Stimulated activated naive B cell treated with anti-CD40 and anti-IgM and Interleukin-4, amounts not matched to agents 10 μg/mL and 1 μg/mL and 100 μg/mL, for 72 hours (primary cell): ENCODE measurements at regions not wholly inside any gene's neighbourhood (a gene's known extent, or its start where the extent isn't known, plus 50 kb on each side); places are given as distances from the start of the nearest gene placed in this dataset.
"Not testable (repeated sequence)": the region's sequence is repeated elsewhere in the genome, so short reads cannot be mapped to it uniquely, and the experiment has no call there.

ENCODE experiments used
- ATAC-seq, 2 donors: fragments of 150-1000 bp; cut with Tn5 transposase; replicated peaks; 2 replicates each; pipeline ENCODE4 v1.10.0; 2021; ENCODE audit warnings: moderate library complexity in 1 of 2
- DNase-seq: peaks from one replicate; pipeline ENCODE4 v3.0.0; 2021
- H3K27ac Mint-ChIP-seq: one replicate; pipeline ENCODE4 v1.8.0; 2022; ENCODE audit warnings: mild to moderate bottlenecking, mixed read lengths
- H3K27me3 Mint-ChIP-seq, 2 donors: one replicate each; pipeline ENCODE4 v1.8.0; 2022; ENCODE audit warnings: mixed read lengths in 2 of 2
- H3K36me3 Mint-ChIP-seq, 2 donors: one replicate each; pipeline ENCODE4 v1.8.0; 2022; ENCODE audit warnings: mixed read lengths in 2 of 2, mild to moderate bottlenecking in 1 of 2
- H3K4me1 Mint-ChIP-seq, 2 donors: one replicate each; pipeline ENCODE4 v1.8.0; 2022; ENCODE audit warnings: mixed read lengths in 2 of 2, mild to moderate bottlenecking in 1 of 2
- H3K4me3 Mint-ChIP-seq, 2 donors: one replicate each; pipeline ENCODE4 v1.8.0; 2022; ENCODE audit warnings: mild to moderate bottlenecking in 2 of 2, mixed read lengths in 2 of 2, moderate library complexity in 1 of 2
- H3K9me3 Mint-ChIP-seq, 2 donors: one replicate each; pipeline ENCODE4 v1.8.0; 2022; ENCODE audit warnings: mixed read lengths in 2 of 2, mild to moderate bottlenecking in 1 of 2

DNA sequence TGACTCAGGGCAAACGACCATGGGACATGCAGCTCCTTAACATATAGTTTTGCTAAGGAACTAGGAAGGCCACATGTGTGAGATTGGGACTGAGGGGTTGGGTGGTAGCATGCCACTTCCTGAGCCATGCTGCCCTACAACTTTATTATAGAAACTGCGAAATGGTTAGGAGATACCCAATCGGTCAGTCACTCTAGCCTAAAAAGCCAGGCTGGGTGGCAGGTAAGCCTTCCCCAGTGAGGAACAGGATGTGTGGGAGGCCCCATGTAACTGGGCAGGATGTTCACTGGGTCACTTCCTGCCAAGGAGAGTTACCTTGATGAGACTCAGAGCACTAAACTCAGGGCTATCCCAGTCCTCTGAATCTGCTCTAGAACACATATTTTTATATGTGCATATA is 123.5 kb downstream of the MAP3K7 start:
- DNase-seq (no peak), ATAC-seq (peak; percentile 36 to 52)
- Mint-ChIP-seq H3K36me3 (no peaks in the 10 kb centered on the region), H3K27me3 (no peaks in the 10 kb centered on the region), H3K4me3 (no peak overlapping the region), H3K27ac (peak overlapping the region; percentile 33), H3K4me1 (peaks cover 25 to 28% of the 10 kb centered on the region in 2 donors), H3K9me3 (peaks cover 0 to 3% of the 10 kb centered on the region in 2 donors)

DNA sequence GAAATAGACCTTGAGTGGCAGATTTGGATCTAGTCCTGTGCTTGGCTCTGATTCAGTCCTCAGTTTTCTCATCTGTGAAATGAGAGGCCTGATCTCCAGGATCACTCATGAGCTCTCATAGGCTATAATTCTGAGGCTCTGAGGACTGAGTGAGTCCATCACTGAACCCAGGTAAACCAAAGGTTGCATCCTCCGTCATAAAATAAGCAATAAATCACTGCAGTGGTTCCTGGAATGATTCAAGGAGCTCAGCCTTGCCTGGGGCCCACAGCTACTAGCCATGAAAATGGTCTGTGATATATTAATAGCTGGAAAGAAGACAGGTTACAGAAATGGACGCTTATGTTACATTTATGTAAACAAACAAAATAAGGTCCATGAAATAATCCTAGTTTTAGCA is 124.8 kb downstream of the MAP3K7 start:
- Mint-ChIP-seq H3K4me3 (no peak overlapping the region), H3K4me1 (peaks cover 25 to 32% of the 10 kb centered on the region in 2 donors), H3K27ac (no peak overlapping the region), H3K36me3 (no peaks in the 10 kb centered on the region), H3K27me3 (no peaks in the 10 kb centered on the region), H3K9me3 (peaks cover 0 to 3% of the 10 kb centered on the region in 2 donors)
- DNase-seq (no peak), ATAC-seq (no peak)

DNA sequence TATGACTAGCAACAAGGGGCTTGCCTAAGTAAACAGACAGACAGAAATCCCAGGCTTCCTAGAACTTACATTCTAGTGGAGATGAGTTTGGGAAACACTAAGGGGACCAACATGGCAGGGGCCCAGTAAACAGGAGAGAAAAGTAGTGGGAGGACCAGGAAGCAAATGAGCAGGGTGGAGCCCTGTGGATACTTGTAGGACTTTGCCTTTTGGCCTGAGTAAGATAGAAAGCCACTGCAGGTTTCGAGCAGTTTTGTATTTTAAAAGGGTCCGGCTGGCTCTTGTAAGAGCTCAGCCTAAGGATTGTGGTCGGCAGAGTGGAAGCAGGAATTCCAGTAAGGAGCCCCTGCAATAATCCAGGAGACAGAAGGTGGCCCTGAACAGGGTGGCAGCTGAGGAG is 125.5 kb downstream of the MAP3K7 start:
- H3K9me3 Mint-ChIP-seq, result peaks cover 0 to 3% of the 10 kb centered on the region in 2 donors
- H3K36me3 Mint-ChIP-seq, result no peaks in the 10 kb centered on the region
- H3K27ac Mint-ChIP-seq, result no peak overlapping the region
- H3K4me3 Mint-ChIP-seq, result no peak overlapping the region
- peaks cover 25 to 32% of the 10 kb centered on the region in 2 donors for H3K4me1 Mint-ChIP-seq
- DNase-seq (no peak), ATAC-seq (no peak)
- no peaks in the 10 kb centered on the region for H3K27me3 Mint-ChIP-seq

DNA sequence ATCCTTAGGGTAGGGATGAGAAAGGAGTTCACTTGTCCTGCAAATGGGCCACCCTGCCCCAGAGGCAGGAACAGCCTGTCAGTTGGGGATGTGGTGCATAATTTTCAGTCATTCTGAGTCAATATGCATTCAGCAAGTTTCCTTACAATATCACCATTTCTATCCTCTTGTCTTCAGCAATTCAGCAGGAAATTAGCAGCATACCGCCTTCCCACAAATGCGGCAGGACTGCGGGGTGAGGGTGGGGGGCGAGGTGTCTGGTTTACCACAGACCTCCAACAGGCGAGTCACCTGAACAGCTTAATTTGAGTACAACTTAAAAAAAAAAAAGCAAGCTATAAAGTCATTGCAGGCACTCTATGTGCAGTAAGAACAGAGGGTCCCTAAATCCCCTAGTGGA is 126.8 kb downstream of the MAP3K7 start:
- ATAC-seq, result no peak
- H3K9me3 Mint-ChIP-seq, result peaks cover 0 to 3% of the 10 kb centered on the region in 2 donors
- no peak overlapping the region for H3K27ac Mint-ChIP-seq
- H3K36me3 Mint-ChIP-seq, result no peaks in the 10 kb centered on the region
- no peak for DNase-seq
- no peaks in the 10 kb centered on the region for H3K27me3 Mint-ChIP-seq
- no peak overlapping the region for H3K4me3 Mint-ChIP-seq
- H3K4me1 Mint-ChIP-seq, result peaks cover 25 to 32% of the 10 kb centered on the region in 2 donors

DNA sequence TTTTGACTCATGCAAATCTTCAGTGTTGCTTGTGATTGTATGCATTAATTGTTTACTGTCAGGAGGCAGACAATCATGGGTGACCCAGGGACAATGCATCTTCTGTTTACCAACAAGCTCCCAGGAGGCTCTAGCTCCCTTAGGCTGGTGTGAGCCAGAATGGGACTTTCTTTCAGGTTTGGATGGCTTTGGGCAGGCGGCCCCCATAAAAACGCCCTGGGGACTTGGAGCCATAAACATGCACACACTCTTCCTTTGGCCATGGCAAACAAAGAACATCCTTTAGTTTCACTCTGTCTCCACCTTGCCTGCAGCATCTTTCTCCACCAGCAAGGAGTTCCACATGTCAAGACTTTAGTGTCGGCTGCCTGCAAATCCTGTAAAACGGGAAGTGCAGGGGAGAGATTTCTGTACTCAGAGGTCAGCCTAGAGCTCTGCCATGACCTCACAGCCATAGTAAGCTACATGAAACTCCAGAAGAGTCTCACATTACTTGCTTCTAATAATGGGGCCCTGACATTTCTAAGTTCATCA is 127.6 kb downstream of the MAP3K7 start:
- H3K27ac Mint-ChIP-seq, result no peak overlapping the region
- peaks cover 0 to 3% of the 10 kb centered on the region in 2 donors for H3K9me3 Mint-ChIP-seq
- H3K36me3 Mint-ChIP-seq, result no peaks in the 10 kb centered on the region
- no peak overlapping the region for H3K4me3 Mint-ChIP-seq
- no peaks in the 10 kb centered on the region for H3K27me3 Mint-ChIP-seq
- DNase-seq (no peak), ATAC-seq (no peak)
- H3K4me1 Mint-ChIP-seq, result peaks cover 24 to 32% of the 10 kb centered on the region in 2 donors

DNA sequence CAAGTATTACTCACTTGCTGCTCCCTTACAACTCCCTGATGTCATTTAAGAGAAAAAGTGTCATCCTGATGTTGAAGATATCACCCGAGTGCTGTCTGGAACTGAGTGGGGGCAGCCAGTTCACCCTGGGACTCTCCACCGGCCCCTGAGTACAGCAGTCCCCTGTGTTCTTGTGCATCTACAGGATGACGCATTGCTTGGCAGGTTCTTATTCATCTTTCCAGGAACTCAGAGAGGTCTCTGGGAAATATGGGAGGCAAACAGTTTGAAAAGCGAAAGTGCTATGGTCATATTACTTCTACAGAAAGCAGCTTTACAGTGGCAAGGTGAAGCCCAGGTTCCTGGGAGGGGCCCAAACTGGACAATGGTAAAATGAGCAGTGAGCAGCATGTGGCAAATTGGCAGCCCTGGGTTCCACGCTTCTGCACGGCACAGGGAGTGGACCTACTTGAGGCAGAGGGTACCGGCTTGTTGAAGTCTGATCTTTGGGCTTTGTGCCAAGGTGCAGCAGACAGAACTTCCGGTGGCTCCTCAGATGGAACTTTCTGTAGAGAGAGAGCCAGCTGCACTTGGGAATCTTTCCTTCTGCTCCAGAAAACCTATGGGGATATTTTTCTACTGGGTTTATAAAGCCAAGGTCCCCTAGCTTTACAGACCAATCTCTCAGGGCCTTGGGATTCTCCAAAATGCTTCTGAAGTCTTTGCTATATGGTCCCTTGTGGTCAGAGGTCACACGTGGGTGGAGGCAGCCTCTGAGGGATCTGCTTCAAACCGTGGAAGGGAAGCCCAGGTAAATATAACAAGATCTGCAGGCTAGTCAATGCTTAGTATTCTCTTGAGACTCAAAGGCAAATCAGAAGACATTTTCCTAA is 128.3 kb downstream of the MAP3K7 start:
- H3K27me3 Mint-ChIP-seq, result no peaks in the 10 kb centered on the region
- peaks cover 0 to 3% of the 10 kb centered on the region in 2 donors for H3K9me3 Mint-ChIP-seq
- peaks cover 20 to 28% of the 10 kb centered on the region in 2 donors for H3K4me1 Mint-ChIP-seq
- H3K4me3 Mint-ChIP-seq, result no peak overlapping the region
- H3K27ac Mint-ChIP-seq, result no peak overlapping the region
- DNase-seq (no peak), ATAC-seq (peak; percentile 39 to 75)
- no peaks in the 10 kb centered on the region for H3K36me3 Mint-ChIP-seq

DNA sequence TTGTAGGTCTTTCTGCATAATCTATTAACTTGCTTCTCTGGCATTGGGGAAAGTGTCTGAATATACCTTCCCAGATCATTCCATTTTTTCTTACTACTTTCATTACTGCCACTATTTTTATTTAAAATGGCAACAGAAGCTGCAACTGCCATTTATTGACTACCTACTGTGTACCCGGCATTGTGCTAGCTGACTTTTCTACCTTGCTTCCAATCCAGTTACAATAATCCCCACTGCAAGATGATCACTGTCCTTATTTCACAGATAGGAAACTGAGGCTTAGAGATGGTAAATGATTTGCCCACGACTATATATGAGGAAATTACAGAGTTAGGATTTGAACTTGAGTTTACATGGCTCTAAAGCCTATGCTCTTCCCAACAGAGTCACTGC is 129.0 kb downstream of the MAP3K7 start:
- H3K27me3 Mint-ChIP-seq, result no peaks in the 10 kb centered on the region
- H3K9me3 Mint-ChIP-seq, result peaks cover 0 to 3% of the 10 kb centered on the region in 2 donors
- H3K27ac Mint-ChIP-seq, result no peak overlapping the region
- DNase-seq, result no peak
- no peak for ATAC-seq
- H3K36me3 Mint-ChIP-seq, result no peaks in the 10 kb centered on the region
- H3K4me3 Mint-ChIP-seq, result no peak overlapping the region
- H3K4me1 Mint-ChIP-seq, result peaks cover 17 to 22% of the 10 kb centered on the region in 2 donors

DNA sequence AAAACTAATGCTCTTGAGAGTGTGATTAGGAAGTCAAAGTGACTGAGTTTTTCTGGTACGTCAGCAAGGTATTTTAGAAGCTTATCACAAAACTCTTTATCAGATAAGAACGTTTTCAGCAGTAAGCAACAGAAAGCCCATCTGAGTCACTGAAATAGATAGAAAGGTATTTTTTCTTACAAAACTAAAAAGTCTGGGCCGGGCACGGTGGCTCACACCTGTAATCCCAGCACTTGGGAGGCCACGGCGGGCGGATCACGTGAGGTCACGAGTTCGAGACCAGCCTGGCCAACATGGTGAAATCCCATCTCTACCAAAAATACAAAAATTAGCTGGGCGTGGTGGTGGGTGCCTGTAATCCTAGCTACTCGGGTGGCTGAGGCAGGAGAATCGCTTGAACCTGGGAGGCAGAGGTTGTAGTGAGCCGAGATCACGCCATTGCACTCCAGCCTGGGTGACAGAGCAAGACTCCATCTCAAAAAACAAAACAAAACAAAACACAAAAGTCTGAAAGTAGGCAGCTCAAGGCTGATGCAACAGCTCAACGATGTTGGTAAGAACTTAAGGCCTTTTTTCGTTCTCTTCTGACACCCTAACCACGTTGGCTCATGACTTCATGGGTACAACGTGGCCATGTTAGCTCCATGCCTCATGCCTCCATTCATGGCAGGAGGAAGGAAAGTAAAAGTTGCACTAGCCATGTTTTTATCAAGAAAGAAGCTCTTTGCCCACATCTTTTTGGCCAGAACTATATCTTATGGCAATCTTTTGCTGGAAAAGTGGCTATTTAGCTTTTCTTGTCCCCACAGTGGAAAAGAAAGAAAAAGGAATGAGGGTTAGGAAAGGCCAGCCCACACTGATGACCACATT is 129.6 kb downstream of the MAP3K7 start:
- ATAC-seq, H3K9me3 Mint-ChIP-seq, H3K27me3 Mint-ChIP-seq, H3K4me3 Mint-ChIP-seq, H3K36me3 Mint-ChIP-seq, H3K27ac Mint-ChIP-seq, DNase-seq: not testable (repeated sequence)
- peaks cover 17 to 22% of the 10 kb centered on the region in 2 donors for H3K4me1 Mint-ChIP-seq

DNA sequence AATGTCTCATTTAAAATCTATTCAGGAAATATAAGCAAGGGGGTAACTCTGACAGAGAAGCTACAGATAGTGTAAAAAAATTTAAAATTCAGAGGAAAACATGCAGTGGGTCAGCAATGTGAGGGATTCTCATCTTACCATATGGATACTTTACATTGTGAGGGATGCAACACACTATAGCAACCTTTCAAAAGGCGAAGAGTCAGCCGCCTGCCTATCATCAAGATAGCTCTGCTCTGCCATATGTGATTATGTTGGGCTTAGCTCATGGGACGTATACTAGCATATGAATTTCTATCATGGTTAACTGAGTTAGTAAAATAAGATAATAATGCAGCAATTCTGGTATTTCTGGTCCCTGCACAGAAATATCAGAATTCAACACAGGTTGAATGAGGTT is 130.9 kb downstream of the MAP3K7 start:
- peaks cover 17 to 22% of the 10 kb centered on the region in 2 donors for H3K4me1 Mint-ChIP-seq
- ATAC-seq (no peak), DNase-seq (no peak)
- no peak overlapping the region for H3K27ac Mint-ChIP-seq
- H3K9me3 Mint-ChIP-seq, result peaks cover 0 to 3% of the 10 kb centered on the region in 2 donors
- H3K36me3 Mint-ChIP-seq, result no peaks in the 10 kb centered on the region
- no peak overlapping the region for H3K4me3 Mint-ChIP-seq
- no peaks in the 10 kb centered on the region for H3K27me3 Mint-ChIP-seq

DNA sequence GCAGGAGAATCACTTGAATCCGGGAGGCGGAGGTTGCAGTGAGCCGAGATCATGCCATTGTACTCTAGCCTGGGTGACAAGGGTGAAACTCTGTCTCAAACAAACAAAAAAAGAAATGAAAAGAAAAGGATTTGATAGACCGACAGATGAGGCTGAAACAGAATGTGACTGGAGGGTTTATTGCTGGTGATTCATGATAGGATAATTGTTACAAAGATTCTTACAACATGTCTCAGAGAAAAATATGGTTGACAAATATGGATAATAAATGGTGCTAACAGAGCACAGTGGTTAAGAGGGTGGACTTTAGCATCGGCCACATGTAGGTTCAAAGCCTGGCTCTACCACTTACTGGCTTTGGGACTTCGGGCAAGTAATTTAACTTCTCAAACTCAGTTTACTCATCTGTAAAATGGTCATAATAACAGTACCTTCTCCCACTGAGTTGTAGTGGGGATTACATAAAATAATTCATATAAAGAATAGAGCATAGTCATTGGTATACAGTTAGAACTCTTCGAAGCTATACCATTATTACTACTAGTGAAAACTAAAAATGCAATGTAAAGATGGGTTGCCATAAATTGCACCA is 131.9 kb downstream of the MAP3K7 start:
- Mint-ChIP-seq H3K4me1 (peaks cover 11 to 20% of the 10 kb centered on the region in 2 donors), H3K27ac (no peak overlapping the region), H3K4me3 (no peak overlapping the region), H3K9me3 (peaks cover 0 to 1% of the 10 kb centered on the region in 2 donors), H3K27me3 (no peaks in the 10 kb centered on the region), H3K36me3 (no peaks in the 10 kb centered on the region)
- no peak for DNase-seq
- ATAC-seq, result no peak

DNA sequence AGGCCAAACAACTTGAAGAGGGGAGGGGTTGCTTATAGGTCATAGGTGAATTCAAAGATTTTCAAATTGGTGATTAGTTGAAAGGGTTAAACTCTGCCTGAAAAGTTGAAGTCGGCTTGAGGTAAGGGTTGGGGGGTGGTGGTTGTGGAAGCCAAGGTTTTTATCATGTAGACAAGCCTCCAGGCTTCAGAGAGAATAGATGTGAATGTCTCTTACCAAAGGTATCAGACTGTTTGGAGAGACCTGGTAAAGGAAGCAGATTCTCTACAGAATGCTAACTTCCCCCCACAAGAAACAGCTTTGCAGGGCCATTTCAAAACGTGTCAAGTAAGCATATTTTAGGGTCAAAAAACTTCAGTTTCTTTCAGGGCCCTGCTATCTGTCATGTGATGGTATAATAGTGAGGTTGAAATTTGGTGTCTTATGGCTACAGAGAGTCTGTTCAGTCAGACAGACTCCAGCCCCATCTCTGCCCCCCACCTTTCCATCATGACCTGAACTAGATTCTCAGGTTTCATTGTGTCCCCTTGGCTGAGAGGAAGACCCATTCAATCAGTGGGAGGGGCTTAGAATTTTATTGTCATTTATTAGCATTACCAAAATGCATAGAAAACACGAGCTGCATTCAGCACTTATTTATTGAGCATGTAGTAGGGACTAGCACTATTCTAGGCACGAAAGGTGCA is 136.5 kb downstream of the MAP3K7 start:
- H3K9me3 Mint-ChIP-seq, result no peaks in the 10 kb centered on the region
- no peaks in the 10 kb centered on the region for H3K27me3 Mint-ChIP-seq
- H3K4me3 Mint-ChIP-seq, result no peak overlapping the region
- no peaks in the 10 kb centered on the region for H3K36me3 Mint-ChIP-seq
- peaks cover 10 to 15% of the 10 kb centered on the region in 2 donors for H3K4me1 Mint-ChIP-seq
- no peak for ATAC-seq
- DNase-seq, result no peak
- H3K27ac Mint-ChIP-seq, result no peak overlapping the region

DNA sequence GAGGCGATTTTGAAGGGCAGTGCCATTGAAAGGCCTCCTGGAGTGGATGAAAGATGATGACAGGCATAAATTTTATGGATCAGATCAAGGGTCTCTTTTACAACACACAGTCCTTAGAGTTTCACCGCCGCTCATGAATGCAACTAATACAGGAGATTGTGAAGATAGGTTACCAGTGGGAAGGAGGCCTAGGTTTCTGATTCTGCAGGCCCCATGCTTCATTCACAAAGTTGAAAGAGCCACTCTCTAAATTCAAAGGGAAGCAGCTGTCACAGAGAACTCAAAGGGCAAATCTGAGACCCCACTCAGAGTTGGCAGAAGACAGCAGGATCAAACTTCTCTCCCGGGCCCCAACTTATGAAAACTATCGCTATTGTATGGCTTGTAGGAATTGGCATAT is 137.6 kb downstream of the MAP3K7 start:
- no peaks in the 10 kb centered on the region for H3K27me3 Mint-ChIP-seq
- no peak for ATAC-seq
- H3K4me1 Mint-ChIP-seq, result peaks cover 15 to 26% of the 10 kb centered on the region in 2 donors
- no peak overlapping the region for H3K27ac Mint-ChIP-seq
- no peaks in the 10 kb centered on the region for H3K9me3 Mint-ChIP-seq
- no peak overlapping the region for H3K4me3 Mint-ChIP-seq
- no peak for DNase-seq
- H3K36me3 Mint-ChIP-seq, result no peaks in the 10 kb centered on the region

DNA sequence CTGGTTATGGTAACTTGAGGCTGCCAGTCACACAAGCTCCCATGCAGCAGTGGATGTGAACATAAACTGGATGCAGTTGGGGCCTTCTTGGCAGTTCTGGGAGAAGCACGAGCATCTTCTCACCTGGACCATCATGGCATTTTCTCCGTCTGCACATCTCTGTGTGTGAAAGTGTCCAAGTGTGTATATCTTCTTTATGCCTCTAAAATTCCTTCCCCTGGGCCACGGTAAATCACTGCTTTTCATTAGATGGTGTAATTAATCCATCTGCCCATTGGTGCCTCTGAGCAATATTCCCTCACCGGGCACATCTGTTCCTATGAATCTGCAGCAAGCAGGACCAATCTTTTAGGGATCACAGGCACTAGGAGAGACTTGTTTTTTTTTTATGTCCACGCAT is 138.0 kb downstream of the MAP3K7 start:
- no peaks in the 10 kb centered on the region for H3K36me3 Mint-ChIP-seq
- H3K27me3 Mint-ChIP-seq, result no peaks in the 10 kb centered on the region
- no peak for DNase-seq
- H3K27ac Mint-ChIP-seq, result no peak overlapping the region
- no peak for ATAC-seq
- peaks cover 15 to 28% of the 10 kb centered on the region in 2 donors for H3K4me1 Mint-ChIP-seq
- H3K9me3 Mint-ChIP-seq, result no peaks in the 10 kb centered on the region
- no peak overlapping the region for H3K4me3 Mint-ChIP-seq

DNA sequence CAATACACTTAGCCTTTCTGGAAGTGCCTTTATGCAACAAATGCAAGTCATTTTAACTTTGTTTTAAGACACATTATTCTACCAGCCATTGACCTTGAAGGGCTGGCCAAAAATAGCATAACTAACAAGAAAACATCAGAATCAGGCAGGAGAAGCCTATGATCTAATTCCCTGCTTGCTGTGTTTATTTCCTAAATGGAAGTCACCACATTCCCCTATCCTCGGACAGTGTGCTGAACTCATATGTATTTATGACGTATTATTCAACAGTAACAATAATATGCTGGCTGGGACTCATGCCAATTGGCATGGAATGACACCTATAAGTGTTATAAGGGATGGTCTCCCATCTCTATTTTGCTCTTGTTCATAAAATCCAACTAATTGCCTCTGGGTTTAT is 140.7 kb downstream of the MAP3K7 start:
- DNase-seq, result no peak
- no peaks in the 10 kb centered on the region for H3K36me3 Mint-ChIP-seq
- no peak for ATAC-seq
- H3K4me1 Mint-ChIP-seq, result peaks cover 15 to 28% of the 10 kb centered on the region in 2 donors
- no peak overlapping the region for H3K27ac Mint-ChIP-seq
- H3K27me3 Mint-ChIP-seq, result no peaks in the 10 kb centered on the region
- no peaks in the 10 kb centered on the region for H3K9me3 Mint-ChIP-seq
- no peak overlapping the region for H3K4me3 Mint-ChIP-seq
